Activated CD4-positive, alpha-beta T cell treated with anti-CD3 and anti-CD28 coated beads, Interleukin-2, Interleukin-6, amounts not matched to agents 100 ng/mL and 50 ng/mL, durations not matched to agents 16 hours and 8 hours (primary cell): ENCODE measurements at regions not wholly inside any gene's neighbourhood (a gene's known extent, or its start where the extent isn't known, plus 50 kb on each side); places are given as distances from the start of the nearest gene placed in this dataset.

Experiments
- DNase-seq: peaks from one replicate; pipeline ENCODE4 v3.0.0-alpha.2; 2020

- no peak for DNase-seq
Measured at GRCh38 chr14:104292084-104292970, 153.9 kb downstream of the KIF26A start.

- no peak for DNase-seq
Measured at GRCh38 chr14:104293231-104293841, 154.9 kb downstream of the KIF26A start.

- no peak for DNase-seq
Measured at GRCh38 chr14:104293851-104294627, 155.7 kb downstream of the KIF26A start.

- no peak for DNase-seq
Measured at GRCh38 chr14:104294628-104294982, 156.2 kb downstream of the KIF26A start.

- DNase-seq: no peak
Measured at GRCh38 chr14:104294983-104295680, 156.7 kb downstream of the KIF26A start.

- no peak for DNase-seq
Measured at GRCh38 chr14:104295681-104296387, 157.4 kb downstream of the KIF26A start.

GRCh38 chr14:104296388-104297312 lies 158.3 kb downstream of the KIF26A start:
- no peak for DNase-seq

- DNase-seq: no peak
Measured at GRCh38 chr14:104297313-104297704, 158.9 kb downstream of the KIF26A start.

- no peak for DNase-seq
Measured at GRCh38 chr14:104297721-104298401, 159.5 kb downstream of the KIF26A start.

GRCh38 chr14:104298458-104298857 lies 160.1 kb downstream of the KIF26A start:
- DNase-seq: no peak

GRCh38 chr14:104299993-104300761 lies 161.8 kb downstream of the KIF26A start:
- no peak for DNase-seq

GRCh38 chr14:104301731-104302460 lies 163.5 kb downstream of the KIF26A start:
- no peak for DNase-seq

- no peak for DNase-seq
Measured at GRCh38 chr14:104302794-104303405, 164.5 kb downstream of the KIF26A start.

GRCh38 chr14:104303705-104304425 lies 165.5 kb downstream of the KIF26A start:
- DNase-seq: no peak

GRCh38 chr14:104304451-104305351 lies 166.3 kb downstream of the KIF26A start:
- DNase-seq: no peak

- DNase-seq: no peak
Measured at GRCh38 chr14:104305511-104306449, 167.4 kb downstream of the KIF26A start.
